ENCODE measurements at regions not wholly inside any gene's neighbourhood (a gene's known extent, or its start where the extent isn't known, plus 50 kb on each side); places are given as distances from the start of the nearest gene placed in this dataset.

- H3K4me2 ChIP-seq: no peak overlapping the region
- Mint-ChIP-seq H3K4me3 (no peak overlapping the region), H3K36me3 (ENCODE audit: low read depth) (no peaks in the 10 kb centered on the region), H3K27me3 (ENCODE audit: insufficient read depth, low read depth, poor library complexity) (peaks cover 4% of the 10 kb centered on the region), H3K9me3 (no peaks in the 10 kb centered on the region; the same call in 2 of the 3 replicates), H3K4me1 (no peaks in the 10 kb centered on the region), H3K27ac (no peak overlapping the region)
- no peak overlapping the region for H3K4me3 ChIP-seq
- H3K27ac ChIP-seq (ENCODE audit: low read depth): no peak overlapping the region
- H3K9me2 ChIP-seq (ENCODE audit: insufficient read depth): no peaks in the 10 kb centered on the region
- peak overlapping the region; percentile 43; the same call in 1 of the 2 replicates for H2AFZ ChIP-seq
- TF ChIP-seq EZH2 (IDR thresholded peaks at IDR 0.05; ENCODE audit: low read depth, unreplicated experiment) (no peak), CREB1 (CRISPR knock-in tag; IDR thresholded peaks at IDR 0.05; ENCODE audit: low read depth) (no peak), POLR2AphosphoS5 (IDR thresholded peaks at IDR 0.05; ENCODE audit: low read depth) (no peak), NANOG (IDR thresholded peaks at IDR 0.05; ENCODE audit: borderline replicate concordance) (no peak), REST (IDR thresholded peaks at IDR 0.05; ENCODE audit: unreplicated experiment) (no peak), JUNB (IDR thresholded peaks at IDR 0.05; ENCODE audit: unreplicated experiment) (no peak), ZNF331 (CRISPR knock-in tag; IDR thresholded peaks at IDR 0.05; ENCODE audit: low read depth) (no peak), ZNF114 (CRISPR knock-in tag; IDR thresholded peaks at IDR 0.05) (no peak), CTCF (conservative IDR thresholded peaks at IDR 0.05; ENCODE audit: low read depth in 2 of 2) (no peak), EZH2phosphoT487 (IDR thresholded peaks at IDR 0.05; ENCODE audit: unreplicated experiment) (no peak), STAT1 (IDR thresholded peaks at IDR 0.05; ENCODE audit: unreplicated experiment) (no peak), ZNF462 (CRISPR knock-in tag; IDR thresholded peaks at IDR 0.05) (no peak), ETS1 (IDR thresholded peaks at IDR 0.05) (no peak)
- no peak for ATAC-seq
- DNase-seq (ENCODE audit: low spot score): no peak
- H3K27me3 ChIP-seq (ENCODE audit: insufficient read depth): no peaks in the 10 kb centered on the region
- H3K36me3 ChIP-seq (ENCODE audit: insufficient read depth): no peaks in the 10 kb centered on the region
- H3K79me2 ChIP-seq (replicated peaks; ENCODE audit: insufficient read depth): no peaks in the 10 kb centered on the region
- no peaks in the 10 kb centered on the region for H3K4me1 ChIP-seq (ENCODE audit: insufficient read depth)
- H3F3A ChIP-seq (replicated peaks; ENCODE audit: low read depth): no peaks in the 10 kb centered on the region
- H4K20me1 ChIP-seq (replicated peaks; ENCODE audit: insufficient read depth): no peaks in the 10 kb centered on the region
Measured at GRCh38 chr6:3592371-3592941, 135.6 kb upstream of the SLC22A23 start.
